Spleen (tissue), 11 donors: ENCODE measurements at regions not wholly inside any gene's neighbourhood (a gene's known extent, or its start where the extent isn't known, plus 50 kb on each side); places are given as distances from the start of the nearest gene placed in this dataset.
"Not testable (repeated sequence)": the region's sequence is repeated elsewhere in the genome, so short reads cannot be mapped to it uniquely, and the experiment has no call there.

ENCODE experiments used
- DNase-seq: peaks from one replicate; pipeline ENCODE4 v3.0.0-alpha.2; 2020
- H3K27ac ChIP-seq, 8 donors: fragments of 200-600 bp; sonication (generic) in 7 of 8; 1 replicate in 4 of 8; 2 replicates in 4 of 8; pipeline versions ENCODE4 v1.5.0 to v1.8.0; 2016 to 2021; ENCODE audit warnings: inconsistent platforms in 4 of 8, mild to moderate bottlenecking in 4 of 8, moderate library complexity in 1 of 8
- H3K27me3 ChIP-seq, 7 donors: fragments of 200-600 bp; sonication (generic) in 6 of 7; replicated peaks in 1 of 7; 1 replicate in 4 of 7; 2 replicates in 3 of 7; pipeline versions ENCODE4 v1.5.0 to v1.8.0; 2016 to 2021; ENCODE audit warnings: inconsistent platforms in 3 of 7, mild to moderate bottlenecking in 1 of 7
- H3K36me3 ChIP-seq, 6 donors: fragments of 200-600 bp; sonication (generic) in 5 of 6; 1 replicate in 4 of 6; 2 replicates in 2 of 6; pipeline versions ENCODE4 v1.5.0 to v1.8.0; 2016 to 2021; ENCODE audit warnings: inconsistent platforms in 2 of 6
- H3K4me1 ChIP-seq, 6 donors: fragments of 200-600 bp; sonication (generic) in 5 of 6; 1 replicate in 3 of 6; 2 replicates in 3 of 6; pipeline versions ENCODE4 v1.5.0 to v1.8.0; 2016 to 2021; ENCODE audit warnings: inconsistent platforms in 3 of 6
- H3K4me3 ChIP-seq, 8 donors: fragments of 200-600 bp; sonication (generic) in 7 of 8; 1 replicate in 4 of 8; 2 replicates in 4 of 8; pipeline versions ENCODE4 v1.5.0 to v1.8.0; 2016 to 2021; ENCODE audit warnings: inconsistent platforms in 4 of 8, mild to moderate bottlenecking in 4 of 8, moderate library complexity in 2 of 8
- H3K9me3 ChIP-seq, 8 donors: fragments of 200-600 bp; sonication (generic) in 7 of 8; 1 replicate in 4 of 8; 2 replicates in 4 of 8; pipeline versions ENCODE4 v1.5.0 to v1.8.0; 2016 to 2021; ENCODE audit warnings: inconsistent platforms in 4 of 8
- CTCF ChIP-seq, 11 experiments: fragments of 200-600 bp in 7 of 11; fragments of 450-650 bp in 4 of 11; sonication (generic) in 4 of 11; IDR thresholded peaks in 8 of 11; conservative IDR thresholded peaks in 3 of 11; 1 replicate in 7 of 11; 2 replicates in 4 of 11; pipeline versions ENCODE4 v1.4.0 to v1.8.0; 2016 to 2021; ENCODE audit warnings: antibody characterized with exemption in 11 of 11, inconsistent platforms in 4 of 11, mild to moderate bottlenecking in 1 of 11
- POLR2A ChIP-seq, 3 donors: fragments of 450-650 bp; IDR thresholded peaks; one replicate each; pipeline ENCODE4 v1.5.1; 2017; ENCODE audit warnings: antibody characterized with exemption in 3 of 3, mild to moderate bottlenecking in 1 of 3
- POLR2AphosphoS5 ChIP-seq, 3 donors: sonication (generic); formaldehyde crosslinking; IDR thresholded peaks; one replicate each; pipeline ENCODE4 v1.5.1; 2017; ENCODE audit warnings: antibody characterized with exemption in 3 of 3
- WGBS, 5 donors: extraction: QIAGEN DNeasy Blood & Tissue Kit in 3 of 5; methylation state at CpG; one replicate each; pipeline versions ENCODE4 v1.1.5 to v1.1.7; 2013 to 2018; 5-methylcytosine and 5-hydroxymethylcytosine counted together
- intact Hi-C: fragments of 100-400 bp; cut with DNase I; formaldehyde crosslinking; loops from one replicate; pipeline ENCODE4 v1.15.0; 2023; ENCODE audit warnings: low total_unique reads
- donor health status: healthy with polysubstance abuse.
- donor health status: DM: no; HTN: no; CAD: no; lungs with moderate emphysema.
- donor health status: DM: no; HTN: no; CAD: no.
- donor health status: Bipolar disorder and iron deficiency.
- donor health status: healthy.
- donor health status: DM: no; HTN: no; CAD: no.
- donor health status: DM: yes; HTN: yes; CAD: no.

GRCh38 chr7:81846398-81846797, 76.6 kb upstream of the HGF start:
- peaks cover 0 to 23% (median 11%) of the 10 kb centered on the region in 6 donors for H3K4me1 ChIP-seq
- no peak for DNase-seq
- intact Hi-C loops = no loop called here
- peaks cover 0 to 6% (median 0%) of the 10 kb centered on the region in 8 donors for H3K9me3 ChIP-seq
- no peaks in the 10 kb centered on the region for H3K36me3 ChIP-seq
- TF ChIP-seq CTCF (IDR thresholded peaks at IDR 0.05 in 8 of 11, conservative IDR thresholded peaks at IDR 0.05 in 3 of 11) (no peak), POLR2AphosphoS5 (IDR thresholded peaks at IDR 0.05) (no peak), POLR2A (IDR thresholded peaks at IDR 0.05) (no peak)
- WGBS, 5 donors = 15 to 47% (median 28%) methylated on average over 1 of the region's 1 CpG
- H3K27ac ChIP-seq = peak overlapping the region in 7 of 8 donors; percentile 55 to 83 (median 75)
- H3K4me3 ChIP-seq = peak overlapping the region in 1 of 8 donors; percentile 34
- no peaks in the 10 kb centered on the region for H3K27me3 ChIP-seq

- H3K27me3 ChIP-seq = no peaks in the 10 kb centered on the region
- WGBS, 5 donors = 29 to 39% (median 34%) methylated on average over 7 of the region's 7 CpGs
- H3K9me3 ChIP-seq = peaks cover 0 to 6% (median 0%) of the 10 kb centered on the region in 8 donors
- no peaks in the 10 kb centered on the region for H3K36me3 ChIP-seq
- DNase-seq = no peak
- peak overlapping the region in 2 of 8 donors; percentile 20 to 34 for H3K4me3 ChIP-seq
- H3K27ac ChIP-seq = peak overlapping the region; percentile 49 to 83 (median 74)
- peaks cover 0 to 23% (median 11%) of the 10 kb centered on the region in 6 donors for H3K4me1 ChIP-seq
- intact Hi-C loops = no loop called here
- TF ChIP-seq POLR2AphosphoS5 (IDR thresholded peaks at IDR 0.05) (no peak), CTCF (IDR thresholded peaks at IDR 0.05 in 8 of 11, conservative IDR thresholded peaks at IDR 0.05 in 3 of 11) (no peak), POLR2A (IDR thresholded peaks at IDR 0.05) (no peak)
Observed at GRCh38 chr7:81845744-81846241, 75.9 kb upstream of the HGF start.

GRCh38 chr7:81843657-81844056, 73.8 kb upstream of the HGF start:
- H3K9me3 ChIP-seq, DNase-seq, intact Hi-C loops, H3K36me3 ChIP-seq, H3K4me3 ChIP-seq, H3K27me3 ChIP-seq, H3K27ac ChIP-seq: not testable (repeated sequence)
- whole genome bisulfite sequencing, 5 donors = 90 to 95% (median 94%) methylated on average over 2 of the region's 2 CpGs
- peaks cover 0 to 23% (median 11%) of the 10 kb centered on the region in 6 donors for H3K4me1 ChIP-seq

- H3K27ac ChIP-seq = no peak overlapping the region
- peaks cover 0 to 10% (median 3%) of the 10 kb centered on the region in 8 donors for H3K9me3 ChIP-seq
- no peaks in the 10 kb centered on the region for H3K36me3 ChIP-seq
- H3K27me3 ChIP-seq = no peaks in the 10 kb centered on the region
- H3K4me1 ChIP-seq = peaks cover 0 to 23% (median 11%) of the 10 kb centered on the region in 6 donors
- TF ChIP-seq CTCF (IDR thresholded peaks at IDR 0.05 in 8 of 11, conservative IDR thresholded peaks at IDR 0.05 in 3 of 11) = no peak
- no peak for TF ChIP-seq POLR2A (IDR thresholded peaks at IDR 0.05)
- TF ChIP-seq POLR2AphosphoS5 (IDR thresholded peaks at IDR 0.05) = no peak
- no peak for DNase-seq
- intact Hi-C loops = no loop called here
- 80 to 87% (median 87%) methylated on average over 2 of the region's 2 CpGs for WGBS, 5 donors
- H3K4me3 ChIP-seq = no peak overlapping the region
Observed at GRCh38 chr7:81842361-81842760, 72.5 kb upstream of the HGF start.
